Naive thymus-derived CD4-positive, alpha-beta T cell (primary cell): ENCODE measurements at regions not wholly inside any gene's neighbourhood (a gene's known extent, or its start where the extent isn't known, plus 50 kb on each side); places are given as distances from the start of the nearest gene placed in this dataset.

Source experiments
- ATAC-seq: fragments of 150-1000 bp; cut with Tn5 transposase; 2 replicates; pipeline ENCODE4 v1.10.0; 2021; ENCODE audit warnings: mild to moderate bottlenecking, moderate library complexity
- CTCF ChIA-PET: fragments of 350-600 bp; sonication (Branson Sonifier 250); formaldehyde crosslinking; loops from one replicate; lab custom pipeline; 2021; ENCODE audit warnings: antibody characterized with exemption; lab: Charles Lee
- POLR2A ChIA-PET: fragments of 350-600 bp; sonication (Branson Sonifier 250); formaldehyde crosslinking; loops from one replicate; lab custom pipeline; 2021; ENCODE audit warnings: antibody characterized with exemption, inconsistent platforms; lab: Charles Lee
- DNase-seq, 9 donors: peaks; one replicate each; pipeline versions ENCODE4 v3.0.0 to v3.0.0-alpha.2; 2020 to 2022; ENCODE audit warnings: mixed read lengths in 1 of 9
- H3K27ac ChIP-seq: one replicate; pipeline ENCODE4 v1.7.0; 2013; ENCODE audit warnings: mild to moderate bottlenecking, low read depth, low read length, moderate library complexity
- H3K27me3 ChIP-seq, 2 donors: one replicate each; pipeline ENCODE4 v1.7.0; 2013; ENCODE audit warnings: low read length in 2 of 2, mild to moderate bottlenecking in 2 of 2, moderate library complexity in 2 of 2; ENCODE audit not compliant: control insufficient read depth in 2 of 2, insufficient read depth in 2 of 2
- H3K36me3 ChIP-seq, 3 experiments: 1 replicate in 2 of 3; 2 replicates in 1 of 3; pipeline ENCODE4 v1.7.0; 2013; ENCODE audit warnings: low read length in 3 of 3, mild to moderate bottlenecking in 3 of 3, moderate library complexity in 1 of 3; ENCODE audit not compliant: insufficient read depth in 3 of 3, control insufficient read depth in 2 of 3
- H3K4me1 ChIP-seq, 2 donors: one replicate each; pipeline ENCODE4 v1.7.0; 2013; ENCODE audit warnings: low read length in 2 of 2, mild to moderate bottlenecking in 2 of 2, moderate library complexity in 1 of 2; ENCODE audit not compliant: control insufficient read depth in 2 of 2, insufficient read depth in 2 of 2
- H3K4me3 ChIP-seq: 2 replicates; pipeline ENCODE4 v1.7.0; 2013; ENCODE audit warnings: mild to moderate bottlenecking, low read length
- H3K9me3 ChIP-seq, 3 experiments: 1 replicate in 2 of 3; 2 replicates in 1 of 3; pipeline ENCODE4 v1.7.0; 2013; ENCODE audit warnings: low read length in 3 of 3; ENCODE audit not compliant: control insufficient read depth in 2 of 3
- H3K27ac Mint-ChIP-seq, 9 donors: one replicate each; pipeline ENCODE4 v1.8.0; 2020 to 2022; ENCODE audit warnings: mixed read lengths in 9 of 9, mild to moderate bottlenecking in 8 of 9, moderate library complexity in 5 of 9, inconsistent platforms in 2 of 9
- H3K27me3 Mint-ChIP-seq, 5 donors: one replicate each; pipeline ENCODE4 v1.8.0; 2021 to 2022; ENCODE audit warnings: mixed read lengths in 5 of 5, mild to moderate bottlenecking in 1 of 5
- H3K36me3 Mint-ChIP-seq, 5 donors: one replicate each; pipeline ENCODE4 v1.8.0; 2020 to 2022; ENCODE audit warnings: mixed read lengths in 5 of 5, mild to moderate bottlenecking in 3 of 5, inconsistent platforms in 1 of 5
- H3K4me1 Mint-ChIP-seq, 7 donors: one replicate each; pipeline ENCODE4 v1.8.0; 2020 to 2022; ENCODE audit warnings: mixed read lengths in 7 of 7, mild to moderate bottlenecking in 3 of 7, inconsistent platforms in 1 of 7
- H3K4me3 Mint-ChIP-seq, 10 donors: one replicate each; pipeline ENCODE4 v1.8.0; 2020 to 2022; ENCODE audit warnings: mild to moderate bottlenecking in 10 of 10, mixed read lengths in 10 of 10, moderate library complexity in 6 of 10, inconsistent platforms in 2 of 10
- H3K9me3 Mint-ChIP-seq, 11 donors: one replicate each; pipeline ENCODE4 v1.8.0; 2020 to 2022; ENCODE audit warnings: mixed read lengths in 11 of 11, mild to moderate bottlenecking in 4 of 11, inconsistent platforms in 1 of 11, moderate library complexity in 1 of 11
- intact Hi-C, 2 donors: fragments of 100-400 bp; cut with micrococcal nuclease; formaldehyde crosslinking; loops; one replicate each; pipeline ENCODE4 v1.15.1; 2023

- H3K9me3 ChIP-seq: no peaks in the 10 kb centered on the region
- Mint-ChIP-seq H3K9me3 (peaks cover 0 to 17% (median 3%) of the 10 kb centered on the region in 11 donors), H3K4me1 (no peaks in the 10 kb centered on the region), H3K36me3 (peaks cover 0 to 4% (median 0%) of the 10 kb centered on the region in 5 donors), H3K27me3 (no peaks in the 10 kb centered on the region), H3K4me3 (no peak overlapping the region), H3K27ac (no peak overlapping the region)
- H3K27me3 ChIP-seq: no peaks in the 10 kb centered on the region
- H3K36me3 ChIP-seq: no peaks in the 10 kb centered on the region
- ChIA-PET CTCF (no interaction called here), POLR2A (no interaction called here)
- H3K4me1 ChIP-seq: no peaks in the 10 kb centered on the region
- no peak for ATAC-seq
- intact Hi-C loops: no loop called here
- no peak overlapping the region for H3K4me3 ChIP-seq
- no peak overlapping the region for H3K27ac ChIP-seq
- DNase-seq: no peak
These were observed 277.0 kb downstream of the INHBA start for GRCh38 chr7:41425926-41426325.

- Mint-ChIP-seq H3K4me1 (no peaks in the 10 kb centered on the region), H3K27me3 (no peaks in the 10 kb centered on the region), H3K9me3 (peaks cover 0 to 12% (median 3%) of the 10 kb centered on the region in 11 donors), H3K4me3 (no peak overlapping the region), H3K36me3 (peaks cover 0 to 4% (median 0%) of the 10 kb centered on the region in 5 donors), H3K27ac (no peak overlapping the region)
- ATAC-seq (no peak), DNase-seq (no peak)
- no peaks in the 10 kb centered on the region for H3K9me3 ChIP-seq
- intact Hi-C loops: no loop called here
- no peak overlapping the region for H3K4me3 ChIP-seq
- no peaks in the 10 kb centered on the region for H3K4me1 ChIP-seq
- CTCF ChIA-PET: no interaction called here
- POLR2A ChIA-PET: no interaction called here
- H3K27ac ChIP-seq: no peak overlapping the region
- H3K27me3 ChIP-seq: no peaks in the 10 kb centered on the region
- H3K36me3 ChIP-seq: no peaks in the 10 kb centered on the region
These were observed 281.8 kb downstream of the INHBA start for GRCh38 chr7:41421056-41421455.

- no peaks in the 10 kb centered on the region for H3K4me1 Mint-ChIP-seq
- Histone ChIP-seq H3K9me3 (no peaks in the 10 kb centered on the region), H3K27ac (no peak overlapping the region), H3K36me3 (no peaks in the 10 kb centered on the region), H3K27me3 (no peaks in the 10 kb centered on the region), H3K4me3 (no peak overlapping the region), H3K4me1 (no peaks in the 10 kb centered on the region)
- DNase-seq: no peak
- H3K27ac Mint-ChIP-seq: no peak overlapping the region
- no peak overlapping the region for H3K4me3 Mint-ChIP-seq
- ChIA-PET POLR2A (no interaction called here), CTCF (no interaction called here)
- H3K27me3 Mint-ChIP-seq: no peaks in the 10 kb centered on the region
- peaks cover 0 to 4% (median 0%) of the 10 kb centered on the region in 5 donors for H3K36me3 Mint-ChIP-seq
- no peak for ATAC-seq
- H3K9me3 Mint-ChIP-seq: peaks cover 0 to 16% (median 3%) of the 10 kb centered on the region in 11 donors
- intact Hi-C loops: no loop called here
These were observed 282.5 kb downstream of the INHBA start for GRCh38 chr7:41420421-41420820.

- H3K36me3 Mint-ChIP-seq: peaks cover 0 to 4% (median 0%) of the 10 kb centered on the region in 5 donors
These were observed 284.6 kb downstream of the INHBA start for GRCh38 chr7:41418337-41418736.

GRCh38 chr7:41416208-41416595 lies 286.7 kb downstream of the INHBA start:
- H3K9me3 ChIP-seq: no peaks in the 10 kb centered on the region
- DNase-seq (no peak), ATAC-seq (no peak)
- H3K27ac ChIP-seq: no peak overlapping the region
- H3K4me1 ChIP-seq: no peaks in the 10 kb centered on the region
- ChIA-PET CTCF (no interaction called here), POLR2A (no interaction called here)
- no peaks in the 10 kb centered on the region for H3K4me1 Mint-ChIP-seq
- H3K4me3 ChIP-seq: no peak overlapping the region
- no peaks in the 10 kb centered on the region for H3K27me3 Mint-ChIP-seq
- no peak overlapping the region for H3K4me3 Mint-ChIP-seq
- H3K9me3 Mint-ChIP-seq: peaks cover 0 to 24% (median 4%) of the 10 kb centered on the region in 11 donors
- no peaks in the 10 kb centered on the region for H3K36me3 Mint-ChIP-seq
- no peaks in the 10 kb centered on the region for H3K36me3 ChIP-seq
- H3K27me3 ChIP-seq: no peaks in the 10 kb centered on the region
- intact Hi-C loops: no loop called here
- no peak overlapping the region for H3K27ac Mint-ChIP-seq

More at GRCh38 chr7:41418337-41418736, 284.6 kb downstream of the INHBA start:
- Histone ChIP-seq H3K36me3 (no peaks in the 10 kb centered on the region), H3K27me3 (no peaks in the 10 kb centered on the region), H3K4me3 (no peak overlapping the region), H3K4me1 (no peaks in the 10 kb centered on the region), H3K9me3 (no peaks in the 10 kb centered on the region), H3K27ac (no peak overlapping the region)
- Mint-ChIP-seq H3K27me3 (no peaks in the 10 kb centered on the region), H3K27ac (no peak overlapping the region), H3K4me1 (no peaks in the 10 kb centered on the region), H3K9me3 (peaks cover 0 to 21% (median 4%) of the 10 kb centered on the region in 11 donors), H3K4me3 (no peak overlapping the region)
- ChIA-PET CTCF (no interaction called here), POLR2A (no interaction called here)
- DNase-seq (no peak), ATAC-seq (no peak)
- intact Hi-C loops: no loop called here

- ATAC-seq (no peak), DNase-seq (no peak)
- H3K4me1 ChIP-seq: no peaks in the 10 kb centered on the region
- Mint-ChIP-seq H3K9me3 (peaks cover 0 to 23% (median 4%) of the 10 kb centered on the region in 11 donors), H3K27ac (no peak overlapping the region), H3K4me3 (no peak overlapping the region), H3K4me1 (no peaks in the 10 kb centered on the region), H3K27me3 (no peaks in the 10 kb centered on the region), H3K36me3 (no peaks in the 10 kb centered on the region)
- no peaks in the 10 kb centered on the region for H3K9me3 ChIP-seq
- H3K27me3 ChIP-seq: no peaks in the 10 kb centered on the region
- no peak overlapping the region for H3K27ac ChIP-seq
- POLR2A ChIA-PET: no interaction called here
- CTCF ChIA-PET: no interaction called here
- intact Hi-C loops: no loop called here
- H3K4me3 ChIP-seq: no peak overlapping the region
- H3K36me3 ChIP-seq: no peaks in the 10 kb centered on the region
These were observed 287.3 kb downstream of the INHBA start for GRCh38 chr7:41415471-41416207.

- no peaks in the 10 kb centered on the region for H3K36me3 Mint-ChIP-seq
- H3K9me3 Mint-ChIP-seq: peaks cover 0 to 19% (median 4%) of the 10 kb centered on the region in 11 donors
- no peaks in the 10 kb centered on the region for H3K4me1 ChIP-seq
- ChIA-PET CTCF (no interaction called here), POLR2A (no interaction called here)
- H3K9me3 ChIP-seq: no peaks in the 10 kb centered on the region
- no peak overlapping the region for H3K27ac ChIP-seq
- no peaks in the 10 kb centered on the region for H3K27me3 Mint-ChIP-seq
- H3K4me3 ChIP-seq: no peak overlapping the region
- no peak overlapping the region for H3K27ac Mint-ChIP-seq
- intact Hi-C loops: no loop called here
- DNase-seq: no peak
- no peak overlapping the region for H3K4me3 Mint-ChIP-seq
- H3K27me3 ChIP-seq: no peaks in the 10 kb centered on the region
- H3K36me3 ChIP-seq: no peaks in the 10 kb centered on the region
- ATAC-seq: no peak
- no peaks in the 10 kb centered on the region for H3K4me1 Mint-ChIP-seq
These were observed 287.8 kb downstream of the INHBA start for GRCh38 chr7:41415051-41415450.
